ENCODE measurements at regions not wholly inside any gene's neighbourhood (a gene's known extent, or its start where the extent isn't known, plus 50 kb on each side); places are given as distances from the start of the nearest gene placed in this dataset.

DNA sequence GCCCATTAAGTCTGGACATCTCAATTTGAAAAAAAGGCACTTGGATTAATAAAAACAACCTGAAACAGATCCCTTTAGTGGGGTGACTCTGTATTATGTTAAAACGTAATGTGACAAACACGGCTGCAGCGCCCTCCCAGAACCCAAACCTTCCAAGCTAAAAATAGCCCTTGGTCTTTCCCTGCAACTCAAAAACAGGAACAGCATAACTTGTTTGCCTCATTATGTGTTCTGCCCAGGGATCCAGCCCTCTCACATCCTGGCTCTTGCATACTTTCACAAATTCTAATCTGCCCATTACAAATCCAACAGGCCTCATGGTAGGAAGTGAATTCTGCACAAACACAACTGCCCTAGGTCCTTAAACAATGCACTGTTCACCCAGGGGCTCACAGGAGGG, 94.7 kb upstream of the GADD45A start:
- H3K79me2 ChIP-seq (ENCODE audit: control insufficient read depth, insufficient read depth, low read length): no peaks in the 10 kb centered on the region
- no peaks in the 10 kb centered on the region for H3K9me3 ChIP-seq (ENCODE audit: control insufficient read depth, low read depth, low read length)
- no peak overlapping the region for H3K9ac ChIP-seq (ENCODE audit: control insufficient read depth, extremely low read depth, insufficient read depth, low read length)
- no peak overlapping the region for H3K4me2 ChIP-seq (ENCODE audit: control insufficient read depth, extremely low read depth, insufficient read depth, low read depth, low read length)
- DNase-seq (ENCODE audit: low read depth, low spot score) (no peak), FAIRE-seq (no peak)
- H2AFZ ChIP-seq (ENCODE audit: control insufficient read depth, low read length): no peak overlapping the region
- no peaks in the 10 kb centered on the region for H4K20me1 ChIP-seq (ENCODE audit: control insufficient read depth, extremely low read depth, insufficient read depth, low read length)
- no peak overlapping the region for H3K27ac ChIP-seq (ENCODE audit: control insufficient read depth, insufficient read depth, low read length)
- no peaks in the 10 kb centered on the region for H3K9me1 ChIP-seq (ENCODE audit: control insufficient read depth, extremely low read depth, insufficient read depth, low read length)
- dilution Hi-C loops (cut with MboI; ENCODE audit: extremely low pct_ligation_motif_present, low sequenced_read_pairs): no loop called here
- no peaks in the 10 kb centered on the region for H3K27me3 ChIP-seq (ENCODE audit: control insufficient read depth, extremely low read depth, insufficient read depth, low read length)
- no peak for TF ChIP-seq EZH2 (IDR thresholded peaks at IDR 0.05; ENCODE audit: low read length)
- TF ChIP-seq, protein P1, sequence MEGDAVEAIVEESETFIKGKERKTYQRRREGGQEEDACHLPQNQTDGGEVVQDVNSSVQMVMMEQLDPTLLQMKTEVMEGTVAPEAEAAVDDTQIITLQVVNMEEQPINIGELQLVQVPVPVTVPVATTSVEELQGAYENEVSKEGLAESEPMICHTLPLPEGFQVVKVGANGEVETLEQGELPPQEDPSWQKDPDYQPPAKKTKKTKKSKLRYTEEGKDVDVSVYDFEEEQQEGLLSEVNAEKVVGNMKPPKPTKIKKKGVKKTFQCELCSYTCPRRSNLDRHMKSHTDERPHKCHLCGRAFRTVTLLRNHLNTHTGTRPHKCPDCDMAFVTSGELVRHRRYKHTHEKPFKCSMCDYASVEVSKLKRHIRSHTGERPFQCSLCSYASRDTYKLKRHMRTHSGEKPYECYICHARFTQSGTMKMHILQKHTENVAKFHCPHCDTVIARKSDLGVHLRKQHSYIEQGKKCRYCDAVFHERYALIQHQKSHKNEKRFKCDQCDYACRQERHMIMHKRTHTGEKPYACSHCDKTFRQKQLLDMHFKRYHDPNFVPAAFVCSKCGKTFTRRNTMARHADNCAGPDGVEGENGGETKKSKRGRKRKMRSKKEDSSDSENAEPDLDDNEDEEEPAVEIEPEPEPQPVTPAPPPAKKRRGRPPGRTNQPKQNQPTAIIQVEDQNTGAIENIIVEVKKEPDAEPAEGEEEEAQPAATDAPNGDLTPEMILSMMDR (optimal IDR thresholded peaks at IDR 0.05 in 1 of 3, IDR thresholded peaks at IDR 0.05 in 1 of 3, conservative IDR thresholded peaks at IDR 0.05 in 1 of 3; ENCODE audit: extremely low read depth in 1 of 3, insufficient read depth in 2 of 3, low read length in 3 of 3): no peak
- no peak overlapping the region for H3K4me3 ChIP-seq (ENCODE audit: control insufficient read depth in 2 of 3, extremely low read depth in 1 of 3, insufficient read depth in 2 of 3, low read depth in 1 of 3, low read length in 3 of 3)
- H3K4me1 ChIP-seq (ENCODE audit: control insufficient read depth, extremely low read depth, insufficient read depth, low read length): no peaks in the 10 kb centered on the region
- no peaks in the 10 kb centered on the region for H3K36me3 ChIP-seq (ENCODE audit: control insufficient read depth in 2 of 2, extremely low read depth in 1 of 2, insufficient read depth in 2 of 2, low read length in 2 of 2)

DNA sequence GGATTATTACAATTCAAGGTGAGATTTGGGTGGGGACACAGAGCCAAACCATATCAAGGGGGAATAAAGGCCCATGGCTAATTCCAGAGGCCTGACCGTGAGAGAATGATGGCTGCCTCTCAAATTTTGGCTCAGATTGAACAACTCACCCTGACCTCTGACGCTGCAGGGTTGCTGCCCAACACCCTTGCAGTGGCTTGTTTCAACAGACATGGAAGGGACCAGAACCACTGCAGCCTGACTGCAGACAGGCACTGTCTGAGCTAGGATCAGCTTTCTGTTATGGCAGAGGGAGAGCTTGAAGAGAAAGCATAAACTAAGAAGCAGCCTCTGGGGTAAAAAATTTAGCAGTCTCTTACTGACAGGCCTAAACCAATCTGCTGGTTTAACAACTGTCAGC, 90.2 kb upstream of the GADD45A start:
- H3K9ac ChIP-seq (ENCODE audit: control insufficient read depth, extremely low read depth, insufficient read depth, low read length): no peak overlapping the region
- H3K36me3 ChIP-seq (ENCODE audit: control insufficient read depth in 2 of 2, extremely low read depth in 1 of 2, insufficient read depth in 2 of 2, low read length in 2 of 2): no peaks in the 10 kb centered on the region
- FAIRE-seq (no peak), DNase-seq (ENCODE audit: low read depth, low spot score) (no peak)
- H4K20me1 ChIP-seq (ENCODE audit: control insufficient read depth, extremely low read depth, insufficient read depth, low read length): no peaks in the 10 kb centered on the region
- H3K79me2 ChIP-seq (ENCODE audit: control insufficient read depth, insufficient read depth, low read length): no peaks in the 10 kb centered on the region
- TF ChIP-seq, protein P1 (optimal IDR thresholded peaks at IDR 0.05 in 1 of 3, IDR thresholded peaks at IDR 0.05 in 1 of 3, conservative IDR thresholded peaks at IDR 0.05 in 1 of 3; ENCODE audit: extremely low read depth in 1 of 3, insufficient read depth in 2 of 3, low read length in 3 of 3): no peak
- TF ChIP-seq EZH2 (IDR thresholded peaks at IDR 0.05; ENCODE audit: low read length): no peak
- no peaks in the 10 kb centered on the region for H3K9me3 ChIP-seq (ENCODE audit: control insufficient read depth, low read depth, low read length)
- no peak overlapping the region for H3K4me3 ChIP-seq (ENCODE audit: control insufficient read depth in 2 of 3, extremely low read depth in 1 of 3, insufficient read depth in 2 of 3, low read depth in 1 of 3, low read length in 3 of 3)
- H3K27me3 ChIP-seq (ENCODE audit: control insufficient read depth, extremely low read depth, insufficient read depth, low read length): no peaks in the 10 kb centered on the region
- H3K4me1 ChIP-seq (ENCODE audit: control insufficient read depth, extremely low read depth, insufficient read depth, low read length): no peaks in the 10 kb centered on the region
- no peak overlapping the region for H3K4me2 ChIP-seq (ENCODE audit: control insufficient read depth, extremely low read depth, insufficient read depth, low read depth, low read length)
- no peak overlapping the region for H3K27ac ChIP-seq (ENCODE audit: control insufficient read depth, insufficient read depth, low read length)
- no peaks in the 10 kb centered on the region for H3K9me1 ChIP-seq (ENCODE audit: control insufficient read depth, extremely low read depth, insufficient read depth, low read length)
- no peak overlapping the region for H2AFZ ChIP-seq (ENCODE audit: control insufficient read depth, low read length)
- dilution Hi-C loops (cut with MboI; ENCODE audit: extremely low pct_ligation_motif_present, low sequenced_read_pairs): no loop called here

All from keratinocyte (primary cell).